IPS-18a (cell line): ENCODE measurements at regions not wholly inside any gene's neighbourhood (a gene's known extent, or its start where the extent isn't known, plus 50 kb on each side); places are given as distances from the start of the nearest gene placed in this dataset.

ENCODE experiments used
- H3K27ac ChIP-seq: one replicate; pipeline ENCODE4 v1.5.1; 2013; ENCODE audit warnings: low read length
- H3K27me3 ChIP-seq: one replicate; pipeline ENCODE4 v1.6.1; 2013; ENCODE audit warnings: mild to moderate bottlenecking, low read length; ENCODE audit not compliant: control insufficient read depth, insufficient read depth
- H3K36me3 ChIP-seq: one replicate; pipeline ENCODE4 v1.6.1; 2013; ENCODE audit warnings: low read depth, low read length; ENCODE audit not compliant: control insufficient read depth
- H3K4me1 ChIP-seq: one replicate; pipeline ENCODE4 v1.6.1; 2013; ENCODE audit warnings: low read depth, low read length; ENCODE audit not compliant: control insufficient read depth
- H3K4me3 ChIP-seq: one replicate; pipeline ENCODE4 v1.5.1; 2013; ENCODE audit warnings: low read length
- H3K9ac ChIP-seq: one replicate; pipeline ENCODE4 v1.6.1; 2013; ENCODE audit warnings: mild to moderate bottlenecking, low read length, moderate library complexity
- H3K9me3 ChIP-seq: one replicate; pipeline ENCODE4 v1.6.1; 2013; ENCODE audit warnings: low read depth, low read length; ENCODE audit not compliant: control insufficient read depth

DNA sequence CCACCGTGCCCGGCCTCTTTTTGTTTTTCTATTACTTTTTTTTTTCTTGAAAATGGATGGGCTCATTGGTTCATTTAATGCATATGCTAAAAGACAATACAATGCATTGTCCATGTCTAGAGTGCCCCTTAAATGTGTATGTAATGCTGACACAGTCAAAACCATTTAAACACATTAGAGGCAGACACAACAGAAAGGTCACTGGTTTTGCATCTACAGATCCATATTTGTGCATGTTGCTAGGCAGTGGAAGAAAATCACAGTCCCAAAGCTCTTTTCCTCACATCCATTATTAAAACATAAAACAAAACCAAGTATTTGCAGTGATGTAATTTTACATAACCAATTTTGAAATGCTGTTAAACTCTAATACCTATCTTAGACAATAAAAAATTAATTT lies 389.0 kb downstream of the TAF11L14 start:
- Histone ChIP-seq H3K27ac (no peak overlapping the region), H3K9me3 (no peaks in the 10 kb centered on the region), H3K36me3 (no peaks in the 10 kb centered on the region), H3K27me3 (no peaks in the 10 kb centered on the region), H3K9ac (no peak overlapping the region), H3K4me1 (no peaks in the 10 kb centered on the region), H3K4me3 (no peak overlapping the region)

DNA sequence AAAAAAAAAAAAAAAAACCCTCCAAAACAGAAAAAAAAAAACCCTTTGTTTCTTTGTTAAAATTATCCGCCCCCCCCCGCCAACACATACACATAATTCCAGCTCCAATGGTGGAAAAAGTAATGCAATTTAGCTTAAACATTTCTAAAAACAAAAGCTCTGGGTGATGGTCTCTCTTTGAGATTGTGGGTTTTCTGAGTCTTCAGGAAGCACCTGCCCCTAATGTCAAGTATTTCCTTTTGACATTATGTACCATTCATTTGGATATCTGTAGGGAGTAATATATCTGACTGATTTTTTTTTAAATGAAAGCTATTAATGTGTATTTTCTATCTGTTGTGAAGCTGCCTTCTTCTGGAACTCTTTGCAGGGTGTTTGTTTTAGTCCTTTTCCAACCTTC lies 389.7 kb downstream of the TAF11L14 start:
- no peak overlapping the region for H3K27ac ChIP-seq
- no peak overlapping the region for H3K4me3 ChIP-seq

DNA sequence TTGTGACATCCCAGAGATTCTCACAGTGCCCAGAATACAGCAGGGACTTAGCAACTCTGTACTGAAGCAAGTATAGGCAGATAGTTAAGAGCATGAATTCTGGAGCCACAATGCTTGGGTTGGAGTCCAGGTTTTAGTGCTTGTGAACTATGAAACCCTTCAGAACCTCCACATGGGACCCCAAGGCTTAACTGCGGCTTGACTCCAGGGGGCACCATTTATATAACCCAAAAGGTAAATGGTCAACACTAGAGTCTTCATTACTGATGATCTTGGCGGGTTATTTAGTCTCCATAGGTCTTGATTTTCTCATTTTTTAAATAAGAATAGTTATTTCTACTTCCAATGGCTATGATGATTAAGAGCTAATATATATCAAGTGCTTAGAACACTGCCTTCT lies 390.3 kb downstream of the TAF11L14 start:
- H3K4me1 ChIP-seq: no peaks in the 10 kb centered on the region
- no peak overlapping the region for H3K4me3 ChIP-seq
- H3K9ac ChIP-seq: no peak overlapping the region
- no peak overlapping the region for H3K27ac ChIP-seq
- H3K27me3 ChIP-seq: no peaks in the 10 kb centered on the region
- no peaks in the 10 kb centered on the region for H3K9me3 ChIP-seq
- no peaks in the 10 kb centered on the region for H3K36me3 ChIP-seq

More for the DNA sequence above, 389.7 kb downstream of the TAF11L14 start:
- Histone ChIP-seq H3K36me3 (no peaks in the 10 kb centered on the region), H3K9ac (no peak overlapping the region), H3K9me3 (no peaks in the 10 kb centered on the region), H3K27me3 (no peaks in the 10 kb centered on the region), H3K4me1 (no peaks in the 10 kb centered on the region)

DNA sequence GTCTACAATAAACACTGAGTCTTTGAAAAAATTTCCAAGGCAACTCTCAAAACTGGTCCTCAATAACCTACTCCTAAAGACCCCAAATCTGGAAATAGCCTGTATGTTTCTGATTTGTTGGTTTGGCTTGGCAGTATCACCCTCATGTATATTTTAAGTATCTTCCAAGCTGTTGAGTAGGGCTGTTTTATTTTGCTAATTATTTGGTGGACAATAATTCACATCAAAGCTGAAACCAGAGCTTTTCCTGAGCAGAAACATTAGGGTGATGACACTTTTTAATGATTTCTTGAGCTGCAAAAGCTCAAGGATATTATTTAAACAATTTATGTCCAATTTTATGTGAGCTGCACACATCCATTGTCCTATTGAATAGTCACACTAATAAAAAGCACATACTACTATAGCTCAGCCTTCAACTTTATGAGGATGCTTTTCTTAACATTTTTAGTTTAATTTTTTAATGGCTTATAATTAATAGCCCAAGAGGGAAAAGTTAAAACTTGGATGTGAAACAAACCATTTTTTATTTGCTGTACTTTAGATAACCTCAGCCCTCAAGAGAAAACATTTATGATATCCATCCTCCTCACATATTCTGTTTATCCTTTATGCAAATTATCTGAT lies 393.1 kb downstream of the TAF11L14 start:
- Histone ChIP-seq H3K9ac (no peak overlapping the region), H3K36me3 (no peaks in the 10 kb centered on the region), H3K27me3 (no peaks in the 10 kb centered on the region), H3K9me3 (no peaks in the 10 kb centered on the region), H3K4me3 (no peak overlapping the region), H3K27ac (no peak overlapping the region), H3K4me1 (no peaks in the 10 kb centered on the region)

DNA sequence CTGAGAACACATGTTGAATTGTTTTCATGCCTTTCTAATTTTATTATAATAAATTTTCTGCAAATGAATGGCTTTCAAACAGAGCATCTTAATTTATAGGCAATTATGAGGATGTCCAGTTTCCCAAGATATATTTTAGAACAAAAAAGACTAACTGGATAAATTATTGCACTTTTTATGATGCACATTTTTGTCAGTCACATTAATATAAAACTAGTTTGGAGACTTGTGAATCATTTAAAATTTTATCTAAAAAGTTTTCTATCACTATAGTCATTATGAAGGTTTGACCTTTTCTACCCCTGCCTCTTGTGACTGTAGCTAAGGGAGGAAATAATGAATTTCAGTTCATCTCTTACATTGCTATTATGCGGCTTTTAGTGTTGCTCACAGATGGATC lies 393.8 kb downstream of the TAF11L14 start:
- H3K36me3 ChIP-seq: no peaks in the 10 kb centered on the region
- no peaks in the 10 kb centered on the region for H3K9me3 ChIP-seq
- no peak overlapping the region for H3K27ac ChIP-seq
- H3K27me3 ChIP-seq: no peaks in the 10 kb centered on the region
- H3K4me3 ChIP-seq: no peak overlapping the region
- no peaks in the 10 kb centered on the region for H3K4me1 ChIP-seq
- no peak overlapping the region for H3K9ac ChIP-seq

DNA sequence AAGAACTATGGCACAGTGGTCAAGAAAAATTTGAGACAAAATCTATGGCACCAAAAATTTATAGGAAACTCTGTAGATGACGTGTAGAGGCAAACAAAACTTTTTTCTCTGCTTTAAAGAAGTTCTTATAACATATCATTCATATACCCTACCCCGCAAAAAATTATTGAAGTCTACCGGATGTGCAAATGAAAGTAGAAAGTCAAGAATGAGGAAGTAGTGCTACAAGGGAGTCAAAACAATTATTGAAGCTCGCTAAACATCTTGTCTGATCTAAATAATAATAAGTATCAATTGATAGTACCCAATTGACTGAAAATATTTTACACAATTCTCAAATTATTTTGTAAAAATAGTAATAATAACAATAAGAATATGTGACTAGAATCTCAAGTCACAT lies 398.5 kb downstream of the TAF11L14 start:
- H3K9me3 ChIP-seq: no peaks in the 10 kb centered on the region
- no peaks in the 10 kb centered on the region for H3K4me1 ChIP-seq
- H3K27ac ChIP-seq: no peak overlapping the region
- no peak overlapping the region for H3K4me3 ChIP-seq
- H3K27me3 ChIP-seq: no peaks in the 10 kb centered on the region
- no peak overlapping the region for H3K9ac ChIP-seq
- no peaks in the 10 kb centered on the region for H3K36me3 ChIP-seq

DNA sequence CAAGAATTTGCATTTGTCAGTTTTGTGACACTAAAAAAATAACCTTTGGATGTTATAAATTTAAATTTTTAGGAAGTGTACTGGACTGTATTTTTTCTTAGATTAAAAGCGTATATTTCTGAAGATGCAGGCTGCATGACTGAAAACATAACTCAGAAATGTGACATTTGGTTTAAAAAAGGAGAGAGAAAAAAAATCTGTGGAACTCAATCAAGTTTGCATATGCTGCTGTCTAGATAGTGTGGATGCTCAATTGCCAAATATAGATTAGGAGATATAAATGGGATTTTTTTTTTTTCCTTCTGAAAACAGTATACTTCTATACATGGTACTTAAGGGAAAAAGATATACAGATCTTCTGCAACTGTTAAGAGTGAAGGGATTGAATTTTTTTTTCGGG lies 402.3 kb downstream of the TAF11L14 start:
- no peaks in the 10 kb centered on the region for H3K9me3 ChIP-seq
- no peak overlapping the region for H3K27ac ChIP-seq

DNA sequence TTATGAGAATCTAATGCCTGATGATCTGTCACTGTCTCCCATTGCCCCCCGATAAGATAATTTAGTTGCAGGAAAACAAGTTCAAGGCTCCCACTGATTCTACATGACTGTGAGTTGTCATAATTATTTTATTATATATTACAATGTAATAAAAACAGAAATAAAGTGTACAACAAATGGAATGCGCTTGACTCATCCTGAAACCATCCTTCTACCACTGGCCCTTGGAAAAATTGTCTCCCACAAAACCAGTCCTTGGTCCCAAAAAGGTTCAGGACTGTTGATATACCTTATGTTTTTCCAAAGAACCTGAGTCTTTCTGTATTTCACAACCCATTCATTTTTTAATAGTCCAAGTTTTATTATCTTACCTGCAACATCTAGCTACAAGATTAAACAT lies 403.5 kb downstream of the TAF11L14 start:
- H3K9me3 ChIP-seq: no peaks in the 10 kb centered on the region
- no peak overlapping the region for H3K27ac ChIP-seq
- H3K27me3 ChIP-seq: no peaks in the 10 kb centered on the region
- H3K9ac ChIP-seq: no peak overlapping the region
- H3K36me3 ChIP-seq: no peaks in the 10 kb centered on the region
- no peaks in the 10 kb centered on the region for H3K4me1 ChIP-seq
- H3K4me3 ChIP-seq: no peak overlapping the region

More for the DNA sequence above, 402.3 kb downstream of the TAF11L14 start:
- H3K9ac ChIP-seq: no peak overlapping the region
- no peaks in the 10 kb centered on the region for H3K36me3 ChIP-seq
- no peaks in the 10 kb centered on the region for H3K27me3 ChIP-seq
- no peak overlapping the region for H3K4me3 ChIP-seq
- H3K4me1 ChIP-seq: no peaks in the 10 kb centered on the region

DNA sequence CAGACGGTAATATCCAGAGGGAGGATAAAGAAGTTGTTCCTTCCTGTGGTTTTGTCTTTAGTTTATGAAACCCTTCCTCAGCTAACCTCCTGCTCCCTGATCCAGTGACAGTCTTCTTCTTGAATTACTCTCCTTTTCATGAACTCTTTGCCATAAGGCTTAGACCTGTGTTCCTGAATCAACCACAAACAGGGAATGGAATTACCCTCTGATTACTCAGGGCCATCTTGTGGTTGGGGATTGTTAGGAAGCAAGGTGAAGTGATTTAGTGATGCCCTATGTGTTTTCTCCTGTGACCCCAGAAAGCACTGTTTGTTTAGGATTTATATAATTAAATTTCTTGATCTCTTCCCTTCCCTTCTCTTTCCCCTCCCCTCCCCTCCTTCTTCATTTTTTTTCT lies 409.1 kb downstream of the TAF11L14 start:
- no peaks in the 10 kb centered on the region for H3K36me3 ChIP-seq
- no peaks in the 10 kb centered on the region for H3K27me3 ChIP-seq
- H3K4me3 ChIP-seq: no peak overlapping the region
- H3K9me3 ChIP-seq: no peaks in the 10 kb centered on the region
- H3K27ac ChIP-seq: no peak overlapping the region
- no peak overlapping the region for H3K9ac ChIP-seq
- no peaks in the 10 kb centered on the region for H3K4me1 ChIP-seq

DNA sequence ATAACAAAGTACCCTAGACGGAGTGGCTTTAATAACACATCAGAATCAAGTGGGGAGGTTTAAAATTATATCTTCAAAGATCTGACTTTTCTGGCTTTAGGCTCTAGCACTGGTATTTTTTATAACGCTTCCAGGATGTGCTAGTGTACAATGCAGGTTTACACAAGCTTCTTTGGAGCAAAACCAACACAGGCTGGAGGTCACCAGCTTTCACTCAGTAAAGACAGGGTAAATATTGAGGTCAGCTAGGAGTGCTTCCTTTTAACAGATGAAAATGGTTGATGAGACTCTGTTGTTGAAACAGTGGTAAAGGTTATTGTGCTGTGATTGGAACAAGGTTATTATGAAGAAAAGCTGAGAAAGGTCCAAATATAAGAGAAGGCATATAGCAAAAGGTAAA lies 414.2 kb downstream of the TAF11L14 start:
- H3K27ac ChIP-seq: no peak overlapping the region
- H3K36me3 ChIP-seq: no peaks in the 10 kb centered on the region
- H3K4me3 ChIP-seq: no peak overlapping the region
- H3K4me1 ChIP-seq: no peaks in the 10 kb centered on the region
- H3K9ac ChIP-seq: no peak overlapping the region
- no peaks in the 10 kb centered on the region for H3K27me3 ChIP-seq
- H3K9me3 ChIP-seq: no peaks in the 10 kb centered on the region

DNA sequence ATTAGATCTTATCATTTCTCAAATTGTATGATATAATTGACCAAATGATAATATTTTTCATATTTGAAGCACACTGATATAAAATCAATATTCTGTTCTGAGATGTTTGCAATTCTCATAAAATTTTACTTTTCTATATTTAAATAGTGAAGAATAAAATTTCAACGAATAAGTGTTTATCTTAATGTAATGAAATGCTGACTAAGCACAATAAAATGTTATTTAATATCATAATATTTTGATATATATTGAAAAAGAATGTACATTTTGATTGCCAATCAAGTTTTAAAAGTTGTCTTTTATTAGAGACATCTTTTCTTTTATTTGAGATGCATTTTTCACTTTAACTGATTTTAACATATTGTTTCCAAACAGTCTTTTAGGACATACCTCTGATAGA lies 416.1 kb downstream of the TAF11L14 start:
- Histone ChIP-seq H3K4me1 (no peaks in the 10 kb centered on the region), H3K27me3 (no peaks in the 10 kb centered on the region), H3K9me3 (no peaks in the 10 kb centered on the region), H3K9ac (no peak overlapping the region), H3K36me3 (no peaks in the 10 kb centered on the region), H3K4me3 (no peak overlapping the region), H3K27ac (no peak overlapping the region)

DNA sequence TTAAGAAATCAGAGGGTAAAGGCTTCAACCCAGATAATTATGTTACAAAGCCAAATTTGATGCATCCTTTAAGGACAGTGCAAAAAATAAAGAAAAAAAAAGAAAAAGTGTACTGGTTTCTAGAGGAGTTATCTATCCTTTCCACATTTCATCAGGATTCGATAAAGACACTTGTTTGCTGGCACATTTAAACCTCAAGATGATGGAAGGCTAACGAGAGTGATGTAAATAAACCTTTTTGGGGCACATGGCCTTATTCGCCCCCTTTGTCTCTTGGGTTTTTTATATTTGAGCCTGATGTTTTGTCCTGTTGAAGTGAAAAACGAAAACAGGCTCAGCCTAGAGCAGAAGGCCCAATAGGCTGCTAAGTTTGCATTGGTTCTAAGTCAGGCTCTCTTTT lies 416.5 kb downstream of the TAF11L14 start:
- H3K27me3 ChIP-seq: no peaks in the 10 kb centered on the region
- no peaks in the 10 kb centered on the region for H3K36me3 ChIP-seq
- H3K4me3 ChIP-seq: no peak overlapping the region
- H3K4me1 ChIP-seq: no peaks in the 10 kb centered on the region
- no peaks in the 10 kb centered on the region for H3K9me3 ChIP-seq
- no peak overlapping the region for H3K27ac ChIP-seq
- no peak overlapping the region for H3K9ac ChIP-seq
